ENCODE measurements at regions not wholly inside any gene's neighbourhood (a gene's known extent, or its start where the extent isn't known, plus 50 kb on each side); places are given as distances from the start of the nearest gene placed in this dataset.
"Not testable (repeated sequence)": the region's sequence is repeated elsewhere in the genome, so short reads cannot be mapped to it uniquely, and the experiment has no call there.

GRCh38 chr4:141563723-141564122 is 72.7 kb upstream of the IL15 start:
- Histone ChIP-seq H3K9me3 (no peaks in the 10 kb centered on the region), H3K27me3 (no peaks in the 10 kb centered on the region), H3K27ac (no peak overlapping the region), H3K4me1 (no peaks in the 10 kb centered on the region), H3K4me3 (no peak overlapping the region), H3K36me3 (no peaks in the 10 kb centered on the region)
- ATAC-seq (no peak), DNase-seq (no peak)
- TF ChIP-seq CTCF (IDR thresholded peaks at IDR 0.05), result no peak
- intact Hi-C loops (cut with DNase I), result no loop called here

DNA sequence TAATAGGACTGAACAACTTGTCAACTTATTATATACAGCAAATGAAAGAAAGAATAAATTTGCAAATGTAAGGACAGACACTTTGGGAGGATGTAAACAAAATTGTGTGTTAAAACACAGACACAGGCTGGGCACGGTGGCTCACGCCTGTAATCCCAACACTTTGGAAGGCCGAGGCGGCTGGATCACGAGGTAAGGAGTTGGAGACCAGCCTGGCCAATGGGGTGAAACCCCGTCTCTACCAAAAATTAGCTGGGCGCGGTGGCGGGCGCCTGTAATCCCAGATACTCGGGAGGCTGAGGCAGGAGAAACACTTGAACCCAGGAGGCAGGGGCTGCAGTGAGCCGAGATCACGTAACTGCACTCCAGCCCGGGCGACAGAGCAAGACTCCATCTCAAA is 71.4 kb upstream of the IL15 start:
- intact Hi-C loops (cut with DNase I); H3K4me1 ChIP-seq; ATAC-seq; DNase-seq; H3K9me3 ChIP-seq; H3K4me3 ChIP-seq; H3K27me3 ChIP-seq; H3K27ac ChIP-seq; H3K36me3 ChIP-seq: not testable (repeated sequence)
- WGBS, 2 donors, result 95% methylated on average over 14 to 15 of the region's 15 CpGs

DNA sequence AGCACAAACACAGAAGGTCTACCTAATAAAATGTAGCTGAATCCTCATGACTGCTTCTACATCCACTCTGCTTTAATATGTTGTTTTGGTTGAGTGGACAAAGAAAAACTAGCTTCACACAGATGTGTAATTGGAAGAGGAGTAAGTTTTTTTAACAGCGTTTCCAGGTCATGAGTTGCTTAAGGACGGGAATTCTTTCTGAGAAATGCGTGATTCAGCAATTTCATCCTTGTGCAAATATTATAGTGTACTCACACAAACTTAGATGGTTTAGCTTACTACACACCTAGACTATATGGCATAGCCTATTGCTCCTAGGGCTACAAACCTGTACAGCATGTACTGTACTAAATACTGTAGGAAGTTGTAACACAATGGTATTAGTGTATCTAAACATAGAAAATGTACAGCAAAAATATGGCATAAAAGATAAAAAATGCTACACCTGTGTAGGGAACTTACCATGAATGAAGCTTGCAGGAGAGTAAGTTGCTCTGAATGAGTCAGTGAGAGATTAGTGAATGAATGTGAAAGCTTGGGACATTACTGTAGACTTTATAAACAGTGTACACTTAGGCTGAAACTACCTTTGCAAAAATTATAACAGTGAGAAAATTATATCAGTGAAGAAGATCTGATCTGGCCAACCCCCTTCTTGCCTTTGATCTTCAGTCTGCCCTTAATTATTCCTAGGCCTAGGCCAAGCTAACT is 70.8 kb upstream of the IL15 start:
- ATAC-seq (no peak), DNase-seq (no peak)
- no peak overlapping the region for H3K4me3 ChIP-seq
- no peaks in the 10 kb centered on the region for H3K4me1 ChIP-seq
- no peak overlapping the region for H3K27ac ChIP-seq
- no peaks in the 10 kb centered on the region for H3K36me3 ChIP-seq
- no peaks in the 10 kb centered on the region for H3K27me3 ChIP-seq
- WGBS, 2 donors, result 98% methylated on average over 3 of the region's 3 CpGs
- intact Hi-C loops (cut with DNase I), result no loop called here
- H3K9me3 ChIP-seq, result no peaks in the 10 kb centered on the region
- no peak for TF ChIP-seq CTCF (IDR thresholded peaks at IDR 0.05)

DNA sequence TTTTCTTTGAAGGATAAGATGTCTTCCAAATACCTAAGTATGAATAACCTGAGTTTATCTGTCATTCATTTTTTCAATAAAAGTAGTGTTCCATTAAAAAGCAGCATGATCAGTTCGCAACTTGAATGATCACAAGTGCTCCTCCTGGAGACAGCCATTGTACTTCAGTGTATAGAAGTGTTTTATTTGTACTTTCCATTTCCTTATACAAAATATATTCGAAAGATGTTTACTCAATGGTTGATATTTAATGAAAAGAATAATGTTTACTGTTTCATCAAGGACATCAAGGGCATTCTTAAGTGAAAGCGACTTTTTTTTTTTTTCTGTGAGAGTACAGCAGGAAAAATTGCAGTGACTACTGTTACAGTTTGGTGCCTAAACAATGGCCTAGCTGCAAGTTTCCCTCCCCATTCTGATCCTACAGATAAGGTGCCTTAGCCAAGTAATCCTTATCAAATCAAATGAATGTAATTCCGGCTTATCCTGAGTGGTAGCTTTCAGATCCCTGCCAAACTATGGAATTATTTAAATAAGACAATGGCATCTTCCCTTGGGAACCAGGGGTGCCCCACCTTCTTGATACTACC is 69.0 kb upstream of the IL15 start:
- no peak for TF ChIP-seq CTCF (IDR thresholded peaks at IDR 0.05)
- intact Hi-C loops (cut with DNase I), result no loop called here
- Histone ChIP-seq H3K27ac (no peak overlapping the region), H3K36me3 (no peaks in the 10 kb centered on the region), H3K4me1 (no peaks in the 10 kb centered on the region), H3K27me3 (no peaks in the 10 kb centered on the region), H3K4me3 (no peak overlapping the region), H3K9me3 (no peaks in the 10 kb centered on the region)
- ATAC-seq (no peak), DNase-seq (no peak)
- 87 to 95% methylated on average over 4 of the region's 4 CpGs for WGBS, 2 donors

DNA sequence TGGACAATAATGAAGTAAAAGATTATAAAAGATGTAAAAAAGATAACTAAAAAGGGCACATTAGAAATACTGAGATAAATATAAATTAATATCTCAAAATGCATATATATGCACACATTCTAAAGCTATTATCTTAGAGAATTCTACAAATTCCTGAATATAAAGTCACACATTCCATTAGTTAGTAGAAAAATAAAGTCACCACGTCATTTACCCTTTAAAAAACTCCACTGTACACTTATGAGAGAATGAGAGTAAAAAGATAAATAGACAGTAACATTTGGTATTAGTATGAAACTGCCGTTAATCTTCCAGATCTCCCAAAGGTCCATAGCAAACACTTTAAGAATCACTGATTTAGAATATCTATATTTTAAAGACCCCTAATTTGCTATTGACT is 67.2 kb upstream of the IL15 start:
- intact Hi-C loops (cut with DNase I), result no loop called here
- Histone ChIP-seq H3K9me3 (peaks cover 0 to 3% (median 0%) of the 10 kb centered on the region in 11 donors), H3K36me3 (no peaks in the 10 kb centered on the region), H3K27me3 (no peaks in the 10 kb centered on the region), H3K4me3 (no peak overlapping the region), H3K4me1 (no peaks in the 10 kb centered on the region), H3K27ac (no peak overlapping the region)
- DNase-seq (no peak), ATAC-seq (no peak)
- 66 to 74% methylated on average over 2 of the region's 2 CpGs for WGBS, 2 donors
- no peak for TF ChIP-seq CTCF (IDR thresholded peaks at IDR 0.05)

Data from heart right ventricle (tissue), 16 donors.